ENCODE measurements at regions not wholly inside any gene's neighbourhood (a gene's known extent, or its start where the extent isn't known, plus 50 kb on each side); places are given as distances from the start of the nearest gene placed in this dataset.

DNA sequence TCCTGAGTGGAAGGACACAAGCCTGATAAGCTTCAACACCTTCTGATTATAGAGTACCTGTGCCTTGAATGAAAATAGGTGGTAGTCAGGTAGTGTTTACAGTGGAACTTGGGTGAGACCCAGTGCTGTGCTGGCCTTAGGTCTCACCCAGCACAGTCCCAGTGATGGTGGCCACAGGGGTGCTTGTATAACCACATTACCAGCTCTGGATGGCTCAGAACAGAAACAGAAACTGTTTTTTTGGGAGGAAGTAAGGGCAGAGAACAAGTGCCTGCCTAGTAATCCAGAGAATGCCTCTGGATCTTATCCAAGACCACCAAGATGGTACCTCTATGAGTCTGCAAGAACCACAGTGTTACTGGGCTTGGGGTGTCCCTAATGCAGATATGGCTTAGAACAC lies 171.5 kb upstream of the DIPK2B start:
- TF ChIP-seq, protein P1, sequence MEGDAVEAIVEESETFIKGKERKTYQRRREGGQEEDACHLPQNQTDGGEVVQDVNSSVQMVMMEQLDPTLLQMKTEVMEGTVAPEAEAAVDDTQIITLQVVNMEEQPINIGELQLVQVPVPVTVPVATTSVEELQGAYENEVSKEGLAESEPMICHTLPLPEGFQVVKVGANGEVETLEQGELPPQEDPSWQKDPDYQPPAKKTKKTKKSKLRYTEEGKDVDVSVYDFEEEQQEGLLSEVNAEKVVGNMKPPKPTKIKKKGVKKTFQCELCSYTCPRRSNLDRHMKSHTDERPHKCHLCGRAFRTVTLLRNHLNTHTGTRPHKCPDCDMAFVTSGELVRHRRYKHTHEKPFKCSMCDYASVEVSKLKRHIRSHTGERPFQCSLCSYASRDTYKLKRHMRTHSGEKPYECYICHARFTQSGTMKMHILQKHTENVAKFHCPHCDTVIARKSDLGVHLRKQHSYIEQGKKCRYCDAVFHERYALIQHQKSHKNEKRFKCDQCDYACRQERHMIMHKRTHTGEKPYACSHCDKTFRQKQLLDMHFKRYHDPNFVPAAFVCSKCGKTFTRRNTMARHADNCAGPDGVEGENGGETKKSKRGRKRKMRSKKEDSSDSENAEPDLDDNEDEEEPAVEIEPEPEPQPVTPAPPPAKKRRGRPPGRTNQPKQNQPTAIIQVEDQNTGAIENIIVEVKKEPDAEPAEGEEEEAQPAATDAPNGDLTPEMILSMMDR (IDR thresholded peaks at IDR 0.05), result no peak
- no peak for TF ChIP-seq ZFX (IDR thresholded peaks at IDR 0.05; ENCODE audit: borderline replicate concordance)
